Head of caudate nucleus (tissue), 42 donors: ENCODE measurements at regions not wholly inside any gene's neighbourhood (a gene's known extent, or its start where the extent isn't known, plus 50 kb on each side); places are given as distances from the start of the nearest gene placed in this dataset.
"Not testable (repeated sequence)": the region's sequence is repeated elsewhere in the genome, so short reads cannot be mapped to it uniquely, and the experiment has no call there.

Source experiments
- DNase-seq, 42 donors: peaks; one replicate each; pipeline versions ENCODE4 v3.0.0 to v3.0.0-alpha.2; 2020 to 2021; ENCODE audit warnings: mixed read lengths in 7 of 42
- intact Hi-C: fragments of 100-400 bp; cut with DNase I; formaldehyde crosslinking; loops from one replicate; pipeline ENCODE4 v1.15.0; 2022

DNA sequence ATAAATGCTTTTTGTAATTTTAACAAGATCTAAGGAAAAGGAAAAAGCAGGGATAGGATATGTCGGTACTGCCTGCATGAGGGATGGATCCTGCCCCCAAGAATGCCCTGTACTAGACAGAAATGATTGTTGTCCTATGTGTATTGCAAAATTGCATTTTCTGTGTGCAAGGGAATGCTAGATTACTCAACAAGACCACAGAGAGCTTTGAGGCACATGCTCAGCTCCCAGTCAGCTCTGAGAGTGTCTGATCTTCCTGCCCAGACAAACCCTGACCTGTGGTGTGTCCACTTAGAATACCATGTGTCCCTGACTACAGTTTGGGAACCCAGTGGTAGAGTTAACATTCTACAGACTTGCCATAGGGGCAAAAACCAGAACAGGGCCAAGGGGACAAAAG, 129.2 kb upstream of the PAK3 start:
- intact Hi-C loops, result no loop called here
- DNase-seq, result no peak

DNA sequence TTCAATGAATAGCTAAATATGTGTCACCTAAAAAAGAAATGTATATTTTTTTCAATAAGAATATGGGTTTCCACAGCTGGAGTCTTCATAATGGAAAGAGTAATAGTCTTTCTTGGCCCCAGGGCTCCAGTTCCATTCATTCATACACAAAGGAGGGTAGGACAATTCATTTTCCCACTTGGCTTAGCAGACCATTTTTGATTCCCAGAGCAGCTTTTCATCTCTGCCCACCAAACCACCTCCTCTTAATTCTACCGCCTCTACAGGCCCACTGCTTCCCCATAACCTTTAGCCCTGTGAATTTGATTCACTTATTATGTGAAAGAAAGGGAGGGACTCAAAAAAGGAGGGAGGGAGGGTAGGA, 129.9 kb upstream of the PAK3 start:
- intact Hi-C loops, result no loop called here
- no peak for DNase-seq

DNA sequence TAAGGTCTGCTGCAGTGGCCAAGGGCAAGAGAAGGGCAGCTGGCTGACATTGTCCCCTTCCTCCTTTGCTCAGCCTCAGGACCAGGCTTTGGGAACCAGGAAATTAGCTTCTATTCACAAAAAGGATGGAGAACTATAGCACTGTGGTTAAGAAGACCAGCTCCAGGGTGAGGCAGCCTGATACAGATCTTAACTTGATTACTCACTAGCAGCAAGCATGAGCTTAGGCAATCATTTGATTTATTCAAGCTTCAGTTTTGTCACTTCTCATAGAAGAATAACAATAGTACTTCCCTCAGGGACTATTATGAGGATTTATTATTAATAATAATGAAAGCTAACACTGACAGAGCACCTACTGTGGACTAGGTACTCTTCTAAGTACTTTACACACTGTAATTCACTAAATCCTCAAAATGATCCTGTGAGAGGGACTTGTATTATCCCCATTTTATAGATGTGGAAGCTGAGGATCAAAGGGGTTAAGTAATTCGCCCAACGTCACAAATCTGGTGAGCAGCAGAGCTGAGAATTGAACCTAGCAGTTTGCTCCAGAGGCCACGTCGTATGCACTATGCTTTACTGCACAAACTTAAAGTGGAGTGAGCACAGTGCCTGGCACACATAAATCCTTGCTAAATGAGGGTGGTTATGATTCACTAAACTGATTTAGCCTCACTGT, 130.4 kb upstream of the PAK3 start:
- intact Hi-C loops, result no loop called here
- no peak for DNase-seq

DNA sequence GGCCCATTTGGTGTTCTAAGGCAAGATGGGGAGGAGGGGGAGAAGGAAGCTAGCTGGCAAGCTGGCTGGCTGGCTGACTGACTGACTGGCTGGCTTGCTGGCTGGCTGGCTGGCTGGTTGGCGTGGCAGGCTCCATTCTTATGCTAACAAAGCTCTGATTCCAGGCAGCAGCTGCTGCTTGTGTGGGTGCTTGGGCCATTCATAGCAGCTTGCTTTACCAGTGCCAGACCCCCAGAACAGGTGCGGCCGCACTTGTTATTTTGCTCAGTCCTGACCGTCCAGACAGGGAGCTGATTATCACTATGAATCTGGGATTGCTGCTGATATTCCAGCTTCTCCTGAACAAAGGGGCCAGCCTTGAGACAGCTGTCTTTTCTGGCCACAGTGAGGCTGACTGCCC, 131.2 kb upstream of the PAK3 start:
- peak in 36 of 42 donors; percentile 3 to 59 (median 24) for DNase-seq
- intact Hi-C loops, result no loop called here

DNA sequence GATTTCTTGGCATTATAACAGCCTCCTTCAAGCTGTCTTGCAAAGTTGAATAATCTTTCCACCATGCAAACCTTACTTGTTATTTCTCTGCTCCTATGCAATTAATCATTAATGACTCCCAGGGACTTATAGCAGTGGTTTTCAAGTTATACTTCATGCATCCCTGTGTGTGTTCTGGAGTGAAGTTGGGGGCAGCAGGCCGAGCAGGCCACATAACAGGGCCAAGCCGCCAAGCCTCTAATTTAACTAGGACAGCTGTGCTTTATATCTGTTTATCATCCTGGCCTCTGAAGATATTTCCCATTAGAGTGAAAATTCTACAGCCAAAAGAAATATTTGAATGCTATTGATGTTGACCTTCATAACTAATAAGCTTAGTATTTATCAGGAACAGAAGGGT, 133.5 kb upstream of the PAK3 start:
- DNase-seq, result no peak

DNA sequence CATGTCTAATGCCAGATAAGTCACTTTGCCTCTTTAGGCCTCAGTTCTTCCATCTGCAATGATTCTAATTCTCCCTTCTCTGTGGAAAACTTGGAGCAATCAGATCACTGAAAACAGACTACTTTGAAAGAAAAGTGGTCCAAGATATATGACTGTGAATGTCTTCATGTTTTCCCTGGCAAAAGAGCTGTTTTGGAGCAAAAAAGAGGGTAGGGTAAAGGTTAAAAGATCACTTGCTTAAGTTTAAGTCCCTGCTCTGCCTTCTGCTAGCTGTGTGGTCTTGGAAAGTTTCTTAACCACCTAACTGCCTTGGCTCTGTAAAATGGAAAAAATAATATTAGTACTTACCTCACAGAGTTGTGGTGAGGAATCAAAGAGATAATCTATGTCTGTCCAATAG, 140.3 kb upstream of the PAK3 start:
- no peak for DNase-seq
- intact Hi-C loops, result no loop called here

More for the DNA sequence above, 133.5 kb upstream of the PAK3 start:
- intact Hi-C loops, result no loop called here

DNA sequence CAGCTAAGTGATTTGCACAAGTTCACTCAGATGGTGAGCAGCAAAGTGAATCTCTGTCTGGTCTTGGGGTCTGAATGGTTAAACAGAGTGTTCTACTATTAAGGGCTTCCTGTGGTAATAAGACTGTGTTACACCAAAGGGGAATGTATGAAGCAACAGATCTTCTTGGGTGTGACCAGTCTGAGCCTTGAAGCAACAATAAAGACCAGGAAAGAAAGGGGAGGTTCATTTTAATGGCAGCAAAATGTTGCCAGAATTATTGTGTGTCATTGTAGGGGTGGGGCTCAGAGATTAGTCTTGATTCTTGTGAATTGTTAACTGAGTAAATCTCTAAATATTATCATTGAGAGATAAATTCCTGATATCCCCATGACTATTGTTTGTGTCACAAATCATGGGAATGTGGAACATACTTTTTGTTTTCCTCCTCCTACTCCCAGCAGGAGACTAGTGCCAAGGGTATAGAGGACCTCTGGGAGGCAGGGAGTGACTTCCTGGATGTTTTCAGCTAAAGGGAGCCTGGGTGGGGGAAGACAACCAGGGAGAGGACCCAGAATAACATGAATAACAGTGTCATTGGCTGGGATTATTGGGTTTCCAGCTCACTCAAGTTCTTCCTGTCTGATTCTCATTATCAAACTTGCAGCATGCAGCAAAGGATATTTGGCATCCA, 141.4 kb upstream of the PAK3 start:
- intact Hi-C loops, result no loop called here
- DNase-seq, result no peak

DNA sequence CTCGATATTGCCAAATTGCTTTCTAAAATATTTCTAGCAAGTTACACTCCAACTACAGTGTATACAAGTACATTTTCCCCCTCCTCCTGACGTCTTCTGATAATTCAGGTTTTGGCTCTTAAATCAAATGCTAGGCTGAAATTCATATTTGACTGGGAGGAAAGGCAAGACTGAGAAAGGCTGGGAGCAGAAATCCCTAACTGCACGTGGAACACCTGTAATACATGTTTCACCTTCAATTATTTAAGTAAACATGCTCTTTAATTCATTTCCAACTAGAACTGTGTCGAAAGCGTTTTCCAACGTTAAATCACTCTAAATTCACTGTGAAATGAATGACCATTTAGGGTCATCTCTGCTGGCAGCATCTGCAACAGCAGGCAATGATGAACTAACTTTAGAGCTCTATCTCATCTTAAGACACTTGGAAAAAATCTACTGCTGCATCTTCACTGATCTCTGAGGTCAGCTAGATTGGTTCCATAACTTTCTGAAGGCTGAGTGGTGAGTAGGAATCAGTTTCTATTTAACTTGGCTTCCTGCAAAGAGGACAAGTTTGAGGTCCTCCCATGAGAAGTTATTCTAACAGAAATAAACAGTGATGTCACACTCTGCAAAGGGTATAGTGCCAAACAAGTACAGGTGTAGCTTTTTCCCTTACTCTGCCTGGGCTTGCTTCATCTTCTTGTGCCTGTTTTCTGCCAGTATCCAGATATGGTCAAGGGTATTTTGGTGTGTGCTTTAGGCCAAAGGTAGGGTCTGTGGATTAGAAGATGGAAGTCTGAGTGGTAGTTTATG, 144.3 kb upstream of the PAK3 start:
- intact Hi-C loops, result no loop called here

DNA sequence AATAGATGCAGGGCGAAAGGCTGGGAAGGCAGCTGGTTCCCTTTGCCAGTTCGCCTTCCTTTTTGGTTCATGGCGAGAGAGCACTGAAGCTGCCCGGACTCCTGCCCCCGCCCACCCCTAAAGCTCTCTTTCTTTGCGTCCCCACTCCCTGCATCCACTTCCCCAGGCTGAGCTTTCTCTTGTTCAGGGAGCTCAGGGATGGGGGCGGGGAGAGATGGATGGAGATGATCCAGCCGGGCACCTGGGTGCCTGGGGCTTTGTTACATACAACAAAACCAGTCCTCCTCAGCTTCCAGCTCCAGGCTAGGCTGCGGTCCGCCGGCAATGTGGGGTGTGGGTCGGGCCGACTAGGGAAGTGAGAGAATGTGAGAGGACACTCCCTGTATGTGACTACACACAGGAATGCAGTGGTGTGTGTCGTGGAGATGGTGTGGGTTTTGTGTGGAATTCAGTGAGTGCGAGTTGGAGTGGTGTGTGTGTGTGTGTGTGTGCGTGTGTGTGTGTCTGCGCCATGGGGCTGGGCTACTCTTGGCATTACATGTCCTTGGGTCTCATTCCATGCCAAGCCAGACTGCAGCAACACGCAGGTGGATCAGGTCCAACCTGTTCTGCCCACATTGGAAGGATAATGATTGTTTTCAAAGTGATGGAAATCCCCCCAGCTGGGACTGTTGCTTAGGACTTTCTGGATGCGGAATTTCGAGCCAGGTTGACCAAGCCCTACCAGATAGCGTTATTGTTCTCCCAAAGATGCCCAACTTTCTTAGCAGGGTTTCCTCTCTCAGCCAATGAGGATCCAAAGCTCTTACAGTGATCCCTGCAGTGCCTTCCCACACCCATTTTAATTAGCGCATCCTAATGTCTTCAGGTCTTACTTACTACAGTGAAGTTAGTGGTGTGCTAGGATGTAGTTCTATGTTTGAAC, 149.4 kb upstream of the CHRDL1 start:
- intact Hi-C loops, result no loop called here

More for the DNA sequence above, 144.3 kb upstream of the PAK3 start:
- DNase-seq, result no peak

DNA sequence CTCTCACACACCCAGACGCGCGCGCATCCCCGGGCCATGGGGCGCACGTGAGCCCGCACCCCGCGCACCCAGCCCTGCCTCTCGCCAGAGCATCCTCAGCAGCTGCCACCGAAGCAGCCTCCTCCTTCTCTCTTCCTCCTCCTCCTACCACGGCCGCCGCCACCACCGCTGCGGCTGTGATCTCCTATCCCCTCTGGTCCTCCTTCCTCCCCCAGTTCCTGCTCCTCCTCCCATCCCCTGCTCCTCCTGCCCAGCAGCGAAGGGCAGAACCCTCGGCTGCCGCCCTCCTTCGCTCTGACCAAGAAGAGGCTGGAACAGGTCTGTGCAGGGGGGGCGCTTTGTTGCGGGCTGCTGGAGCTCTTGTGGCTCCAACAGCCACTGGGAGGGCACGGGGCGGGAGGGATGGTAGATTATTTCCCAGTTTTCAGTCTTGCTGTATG, 148.7 kb upstream of the CHRDL1 start:
- intact Hi-C loops, result no loop called here
- peak in 38 of 42 donors; percentile 3 to 53 (median 24) for DNase-seq

More for the DNA sequence above, 149.4 kb upstream of the CHRDL1 start:
- DNase-seq, result peak in 26 of 42 donors; percentile 1 to 42 (median 12)

DNA sequence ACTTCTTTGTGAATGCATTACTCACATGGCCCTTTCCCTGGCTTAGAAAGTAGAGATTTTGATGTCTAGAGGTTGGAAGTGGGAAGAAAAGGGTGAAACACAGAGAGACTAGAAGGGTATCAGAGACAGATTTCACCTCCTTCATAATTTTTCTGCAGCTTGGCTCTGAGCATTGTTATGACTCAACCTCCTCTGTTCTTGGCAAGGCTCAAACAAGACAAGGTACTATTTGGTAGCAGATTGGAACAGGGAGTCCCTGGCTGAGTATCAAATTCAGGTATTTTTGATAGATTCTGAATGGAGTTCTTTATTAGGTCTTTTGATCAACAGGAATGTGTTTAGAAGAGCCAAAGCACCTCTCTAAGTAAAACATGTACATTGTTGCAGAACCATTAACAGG, 146.3 kb upstream of the CHRDL1 start:
- intact Hi-C loops, result no loop called here
- peak in 3 of 42 donors; percentile 2 to 40 (median 11) for DNase-seq

DNA sequence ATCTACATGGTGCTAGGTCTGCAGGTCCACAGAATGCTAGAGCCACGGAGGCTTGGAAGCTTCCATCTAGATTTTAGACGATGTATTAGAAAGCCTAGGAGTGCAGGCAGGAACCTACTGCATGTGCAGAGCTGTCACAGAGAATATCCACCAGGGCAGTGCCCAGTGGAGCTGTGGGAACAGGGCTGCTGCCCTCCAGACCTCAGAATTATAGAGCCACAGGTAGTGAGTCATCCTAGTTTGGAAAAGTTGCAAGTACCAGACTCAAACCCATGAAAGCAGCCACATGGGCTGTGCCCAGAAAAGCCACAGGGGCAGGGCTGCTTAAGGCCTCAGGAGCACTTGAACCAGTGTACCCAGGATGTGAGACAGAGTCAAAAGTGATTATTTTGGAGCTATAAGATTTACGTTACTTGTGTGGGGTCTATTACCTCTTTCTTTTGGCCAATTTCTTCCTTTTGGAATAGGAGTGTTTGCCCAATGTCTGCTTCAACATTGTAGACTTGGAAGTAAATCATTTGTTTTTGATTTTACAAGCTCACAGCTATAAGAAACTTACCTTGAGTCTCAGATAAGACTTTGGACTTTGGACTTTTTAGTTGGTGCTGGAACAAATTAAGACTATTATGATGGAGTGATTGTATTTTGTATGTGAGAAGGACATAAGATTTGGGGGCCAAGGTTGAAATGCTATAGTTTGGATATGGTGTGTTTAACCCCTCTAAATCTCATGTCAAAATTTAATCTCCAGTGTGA, 143.5 kb upstream of the CHRDL1 start:
- intact Hi-C loops, result no loop called here
- no peak for DNase-seq

DNA sequence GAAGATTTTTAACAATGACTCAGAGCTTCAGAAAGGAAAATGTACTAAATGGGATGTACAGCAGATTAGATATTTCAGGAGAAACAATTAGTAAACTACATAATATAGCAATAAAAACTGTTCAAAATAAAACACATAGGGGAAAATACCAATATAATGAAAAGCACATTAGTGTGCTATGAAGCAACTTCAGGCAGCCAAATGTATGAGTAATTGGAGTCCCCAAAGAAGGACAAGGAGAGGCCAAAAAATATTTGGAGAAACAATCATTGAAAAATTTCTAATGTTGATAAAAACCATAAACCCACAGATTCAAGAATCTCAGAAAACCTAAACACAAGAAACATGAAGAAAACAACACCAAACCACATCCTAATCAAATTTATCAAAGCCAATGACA, 129.3 kb upstream of the CHRDL1 start:
- intact Hi-C loops, result no loop called here
- no peak for DNase-seq

DNA sequence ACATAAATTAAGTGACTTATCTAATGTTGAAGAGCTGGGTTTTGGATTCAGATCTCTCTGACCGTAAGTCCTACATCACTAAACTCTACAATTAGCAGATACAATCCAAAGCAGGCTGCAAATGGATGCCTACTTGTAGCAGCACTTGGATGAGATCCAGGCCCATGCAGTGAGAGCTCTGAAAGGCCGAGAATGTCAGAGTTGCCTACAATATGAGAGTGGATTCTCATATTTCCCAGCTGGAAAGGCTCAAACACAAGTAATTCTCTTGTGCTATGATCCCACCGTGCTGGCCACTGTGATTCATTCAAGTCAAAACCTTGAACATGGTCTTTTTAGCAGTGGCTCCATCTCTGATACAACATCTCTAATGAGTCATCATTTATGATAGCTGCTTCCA, 125.4 kb upstream of the CHRDL1 start:
- DNase-seq, result peak in 1 of 42 donors; percentile 1
- intact Hi-C loops, result no loop called here

DNA sequence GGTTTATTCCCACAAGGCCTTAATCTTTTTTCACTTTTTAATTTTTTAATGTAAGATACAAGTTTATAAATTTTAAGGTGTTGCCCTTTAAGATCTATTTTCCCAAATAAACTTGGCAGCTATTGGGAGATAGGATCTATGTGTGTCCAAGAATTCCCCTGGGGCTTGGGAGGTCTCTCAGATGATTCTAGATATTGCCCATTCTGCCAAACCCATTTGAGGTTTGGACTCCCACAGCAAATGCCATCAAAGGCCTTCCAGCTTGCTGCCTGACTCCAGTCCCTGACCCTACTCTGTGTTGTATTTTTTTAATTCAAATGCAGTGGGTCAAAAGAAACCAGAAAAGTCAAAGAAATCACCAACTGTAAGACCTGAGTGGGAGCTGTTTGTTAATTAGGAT, 120.0 kb upstream of the CHRDL1 start:
- intact Hi-C loops, result no loop called here
- no peak for DNase-seq

DNA sequence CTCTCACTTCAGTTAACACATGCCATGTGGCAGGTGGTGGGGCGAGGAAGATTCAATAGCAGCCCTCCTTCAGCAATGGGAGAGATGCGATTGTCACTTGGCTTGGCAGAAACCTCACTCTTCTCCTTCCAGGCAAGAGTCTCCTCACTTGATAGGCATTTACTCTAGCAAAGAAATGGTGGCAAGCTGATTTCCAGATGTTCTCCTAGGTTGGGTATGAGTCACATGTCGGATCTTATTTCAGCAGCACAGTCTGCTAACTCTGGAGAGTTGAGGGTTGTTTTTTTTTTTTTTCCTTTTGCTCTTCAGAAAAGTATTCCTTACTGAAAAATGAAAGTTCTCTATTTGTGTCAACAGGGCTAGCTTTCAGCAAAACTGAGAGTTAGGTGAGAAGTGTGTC, 119.5 kb upstream of the CHRDL1 start:
- intact Hi-C loops, result no loop called here
- DNase-seq, result no peak

DNA sequence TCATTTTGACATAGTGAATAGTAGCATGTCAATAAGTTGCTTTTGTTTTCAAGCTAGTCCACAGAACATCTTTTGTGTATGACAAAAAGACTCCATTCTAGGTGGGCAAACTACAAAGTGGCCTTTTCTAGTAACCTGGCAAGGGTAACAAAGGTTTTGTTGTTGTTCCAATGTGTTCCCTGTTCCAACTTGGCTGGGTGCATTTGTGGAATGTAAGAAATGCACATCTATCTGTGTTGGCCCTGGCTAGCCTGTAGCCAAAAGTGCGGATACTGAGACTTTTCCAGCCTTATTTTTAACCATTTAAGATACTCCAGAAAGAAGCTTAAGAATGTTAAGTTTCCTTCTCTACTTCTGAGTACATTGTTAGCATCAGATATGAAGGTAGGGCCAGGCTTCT, 118.7 kb upstream of the CHRDL1 start:
- no peak for DNase-seq
- intact Hi-C loops, result no loop called here

DNA sequence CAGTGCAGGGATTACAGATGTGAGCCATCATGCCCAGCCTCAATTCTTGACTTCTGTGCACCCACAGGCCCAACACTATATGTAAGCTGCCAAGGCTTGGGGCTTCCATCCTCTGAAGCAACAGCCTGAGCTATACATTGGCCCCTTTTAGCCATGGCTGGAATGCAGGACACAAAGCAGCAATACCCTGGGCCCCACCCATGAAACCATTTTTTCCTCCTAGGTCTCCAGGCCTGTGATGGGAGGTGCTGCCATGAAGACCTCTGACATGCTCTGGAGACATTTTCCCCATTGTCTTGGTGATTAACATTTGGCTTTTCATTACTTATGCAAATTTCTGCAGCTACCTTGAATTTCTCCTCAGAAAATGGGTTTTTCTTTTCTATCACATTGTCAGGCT, 109.1 kb upstream of the CHRDL1 start:
- intact Hi-C loops, DNase-seq: not testable (repeated sequence)
